RWPE2 (cell line): ENCODE measurements at regions not wholly inside any gene's neighbourhood (a gene's known extent, or its start where the extent isn't known, plus 50 kb on each side); places are given as distances from the start of the nearest gene placed in this dataset.

Experiments
- ATAC-seq: fragments of 200-7000 bp; cut with Tn5 transposase; 3 replicates; pipeline ENCODE4 v1.9.1; 2021; ENCODE audit warnings: low read depth
- DNase-seq: peaks from one replicate; pipeline ENCODE4 v3.0.0-alpha.2; 2020; ENCODE audit warnings: low spot score
- H3K27ac ChIP-seq: fragments of 450-650 bp; 2 replicates; pipeline ENCODE4 v1.5.1; 2017; ENCODE audit warnings: mild to moderate bottlenecking; ENCODE audit not compliant: poor library complexity, severe bottlenecking
- H3K27me3 ChIP-seq: fragments of 250-450 bp; sonication (Bioruptor Pico); 2 replicates; pipeline ENCODE4 v1.5.1; 2021; ENCODE audit warnings: mild to moderate bottlenecking, moderate library complexity; ENCODE audit not compliant: insufficient read depth, poor library complexity, severe bottlenecking
- H3K36me3 ChIP-seq: fragments of 250-450 bp; sonication (Bioruptor Pico); 2 replicates; pipeline ENCODE4 v1.5.1; 2020; ENCODE audit warnings: low read depth, mild to moderate bottlenecking, moderate library complexity
- H3K4me1 ChIP-seq: fragments of 250-450 bp; sonication (Bioruptor Pico); 2 replicates; pipeline ENCODE4 v1.5.1; 2021; ENCODE audit warnings: mild to moderate bottlenecking, moderate library complexity; ENCODE audit not compliant: insufficient read depth, poor library complexity, severe bottlenecking
- H3K4me3 ChIP-seq: fragments of 250-450 bp; sonication (Bioruptor Pico); 2 replicates; pipeline ENCODE4 v1.5.1; 2021; ENCODE audit warnings: mild to moderate bottlenecking, moderate library complexity; ENCODE audit not compliant: severe bottlenecking
- H3K9me3 ChIP-seq: fragments of 250-450 bp; sonication (Bioruptor Pico); 2 replicates; pipeline ENCODE4 v1.5.1; 2021; ENCODE audit warnings: mild to moderate bottlenecking, moderate library complexity; ENCODE audit not compliant: severe bottlenecking
- CTCF ChIP-seq: fragments of 450-650 bp; IDR thresholded peaks from one replicate; pipeline ENCODE4 v1.5.1; 2017; ENCODE audit warnings: mild to moderate bottlenecking, moderate library complexity; ENCODE audit not compliant: poor library complexity, severe bottlenecking

- DNase-seq (peak; percentile 37), ATAC-seq (no peak)
- Histone ChIP-seq H3K4me1 (no peaks in the 10 kb centered on the region), H3K9me3 (no peaks in the 10 kb centered on the region), H3K27ac (no peak overlapping the region), H3K27me3 (peaks cover 9% of the 10 kb centered on the region), H3K36me3 (no peaks in the 10 kb centered on the region), H3K4me3 (no peak overlapping the region)
- TF ChIP-seq CTCF, result no peak
Observed at GRCh38 chr4:8768357-8768999, 103.2 kb downstream of the HMX1 start.

- ATAC-seq (no peak), DNase-seq (peak; percentile 33)
- Histone ChIP-seq H3K27ac (no peak overlapping the region), H3K27me3 (peaks cover 9% of the 10 kb centered on the region), H3K9me3 (no peaks in the 10 kb centered on the region), H3K4me3 (no peak overlapping the region), H3K36me3 (no peaks in the 10 kb centered on the region), H3K4me1 (no peaks in the 10 kb centered on the region)
- no peak for TF ChIP-seq CTCF
Observed at GRCh38 chr4:8766610-8767009, 105.0 kb downstream of the HMX1 start.

GRCh38 chr4:8765631-8766590, 105.7 kb downstream of the HMX1 start:
- no peak for ATAC-seq
- no peak for TF ChIP-seq CTCF

GRCh38 chr4:8765084-8765483, 106.6 kb downstream of the HMX1 start:
- DNase-seq (peak; percentile 34), ATAC-seq (no peak)
- no peak overlapping the region for H3K27ac ChIP-seq
- H3K36me3 ChIP-seq, result no peaks in the 10 kb centered on the region
- no peaks in the 10 kb centered on the region for H3K9me3 ChIP-seq
- H3K4me3 ChIP-seq, result no peak overlapping the region
- TF ChIP-seq CTCF, result no peak
- peaks cover 14% of the 10 kb centered on the region for H3K27me3 ChIP-seq
- H3K4me1 ChIP-seq, result no peaks in the 10 kb centered on the region

More at GRCh38 chr4:8765631-8766590, 105.7 kb downstream of the HMX1 start:
- Histone ChIP-seq H3K36me3 (no peaks in the 10 kb centered on the region), H3K4me1 (no peaks in the 10 kb centered on the region), H3K27me3 (peaks cover 9% of the 10 kb centered on the region), H3K9me3 (no peaks in the 10 kb centered on the region), H3K4me3 (no peak overlapping the region), H3K27ac (no peak overlapping the region)
- peak; percentile 44 for DNase-seq
